DND-41 (cell line): ENCODE measurements at regions not wholly inside any gene's neighbourhood (a gene's known extent, or its start where the extent isn't known, plus 50 kb on each side); places are given as distances from the start of the nearest gene placed in this dataset.

Experiments used
- ATAC-seq: fragments of 200-7000 bp; cut with Tn5 transposase; 3 replicates; pipeline ENCODE4 v1.9.1; 2021; ENCODE audit warnings: low read depth; ENCODE audit not compliant: insufficient read depth
- DNase-seq: peaks from one replicate; pipeline ENCODE4 v3.0.0-alpha.2; 2020
- H2AFZ ChIP-seq: 2 replicates; pipeline ENCODE4 v1.6.0; 2012; ENCODE audit warnings: low read depth, low read length
- H3K27ac ChIP-seq: 2 replicates; pipeline ENCODE4 v1.5.1; 2012; ENCODE audit warnings: low read length, inconsistent platforms
- H3K27me3 ChIP-seq: fragments of 200-600 bp; sonication (generic); 2 replicates; pipeline ENCODE4 v1.6.0; 2012; ENCODE audit warnings: low read length, mild to moderate bottlenecking, inconsistent platforms; ENCODE audit not compliant: insufficient read depth, poor library complexity
- H3K36me3 ChIP-seq: 2 replicates; pipeline ENCODE4 v1.5.1; 2012; ENCODE audit warnings: low read length, inconsistent platforms; ENCODE audit not compliant: insufficient read depth
- H3K4me1 ChIP-seq: 2 replicates; pipeline ENCODE4 v1.5.1; 2012; ENCODE audit warnings: mild to moderate bottlenecking, low read length; ENCODE audit not compliant: insufficient read depth
- H3K4me2 ChIP-seq: 2 replicates; pipeline ENCODE4 v1.6.0; 2012; ENCODE audit warnings: mild to moderate bottlenecking, moderate library complexity, low read length, inconsistent platforms; ENCODE audit not compliant: insufficient read depth
- H3K4me3 ChIP-seq, 2 experiments: fragments of 200-600 bp in 1 of 2; shearing (Covaris generic) in 1 of 2; 2 replicates each; pipeline ENCODE4 v1.5.1; 2012 to 2016; ENCODE audit warnings: inconsistent platforms in 2 of 2, low read length in 2 of 2, mild to moderate bottlenecking in 2 of 2, low read depth in 1 of 2, moderate library complexity in 1 of 2
- H3K79me2 ChIP-seq: 2 replicates; pipeline ENCODE4 v1.6.0; 2012; ENCODE audit warnings: low read length, inconsistent platforms; ENCODE audit not compliant: insufficient read depth
- H3K9ac ChIP-seq: 2 replicates; pipeline ENCODE4 v1.6.0; 2012; ENCODE audit warnings: low read depth, mild to moderate bottlenecking, inconsistent platforms, low read length, moderate library complexity
- H3K9me3 ChIP-seq: 2 replicates; pipeline ENCODE4 v1.5.1; 2012; ENCODE audit warnings: low read length, moderate library complexity, mild to moderate bottlenecking, inconsistent platforms; ENCODE audit not compliant: insufficient read depth, severe bottlenecking
- H4K20me1 ChIP-seq: 2 replicates; pipeline ENCODE4 v1.6.0; 2012; ENCODE audit warnings: low read length; ENCODE audit not compliant: insufficient read depth
- EZH2 ChIP-seq: IDR thresholded peaks from 3 replicates; pipeline ENCODE4 v1.6.1; 2012; ENCODE audit warnings: borderline replicate concordance, low read depth, mild to moderate bottlenecking, moderate library complexity, low read length, inconsistent platforms; ENCODE audit not compliant: severe bottlenecking
- TF ChIP-seq, protein P1 (sequence below): IDR thresholded peaks from 2 replicates; pipeline ENCODE4 v1.5.1; 2012; ENCODE audit warnings: borderline replicate concordance, low read length, moderate library complexity, mild to moderate bottlenecking; ENCODE audit not compliant: poor library complexity, severe bottlenecking; ENCODE audit errors: extremely low read depth

- Histone ChIP-seq H3K4me1 (no peaks in the 10 kb centered on the region), H2AFZ (no peak overlapping the region), H3K9ac (no peak overlapping the region), H3K27ac (no peak overlapping the region), H3K4me3 (no peak overlapping the region), H3K36me3 (no peaks in the 10 kb centered on the region), H3K9me3 (no peaks in the 10 kb centered on the region), H3K27me3 (no peaks in the 10 kb centered on the region), H3K79me2 (no peaks in the 10 kb centered on the region), H4K20me1 (no peaks in the 10 kb centered on the region), H3K4me2 (no peak overlapping the region)
- no peak for DNase-seq
- no peak for TF ChIP-seq EZH2
- TF ChIP-seq, protein P1, sequence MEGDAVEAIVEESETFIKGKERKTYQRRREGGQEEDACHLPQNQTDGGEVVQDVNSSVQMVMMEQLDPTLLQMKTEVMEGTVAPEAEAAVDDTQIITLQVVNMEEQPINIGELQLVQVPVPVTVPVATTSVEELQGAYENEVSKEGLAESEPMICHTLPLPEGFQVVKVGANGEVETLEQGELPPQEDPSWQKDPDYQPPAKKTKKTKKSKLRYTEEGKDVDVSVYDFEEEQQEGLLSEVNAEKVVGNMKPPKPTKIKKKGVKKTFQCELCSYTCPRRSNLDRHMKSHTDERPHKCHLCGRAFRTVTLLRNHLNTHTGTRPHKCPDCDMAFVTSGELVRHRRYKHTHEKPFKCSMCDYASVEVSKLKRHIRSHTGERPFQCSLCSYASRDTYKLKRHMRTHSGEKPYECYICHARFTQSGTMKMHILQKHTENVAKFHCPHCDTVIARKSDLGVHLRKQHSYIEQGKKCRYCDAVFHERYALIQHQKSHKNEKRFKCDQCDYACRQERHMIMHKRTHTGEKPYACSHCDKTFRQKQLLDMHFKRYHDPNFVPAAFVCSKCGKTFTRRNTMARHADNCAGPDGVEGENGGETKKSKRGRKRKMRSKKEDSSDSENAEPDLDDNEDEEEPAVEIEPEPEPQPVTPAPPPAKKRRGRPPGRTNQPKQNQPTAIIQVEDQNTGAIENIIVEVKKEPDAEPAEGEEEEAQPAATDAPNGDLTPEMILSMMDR: no peak
- no peak for ATAC-seq
Observed at GRCh38 chr9:107898761-107899160, 409.2 kb upstream of the KLF4 start.

GRCh38 chr9:107896544-107896943 lies 407.0 kb upstream of the KLF4 start:
- Histone ChIP-seq H3K4me1 (no peaks in the 10 kb centered on the region), H3K4me2 (no peak overlapping the region), H4K20me1 (no peaks in the 10 kb centered on the region), H3K4me3 (no peak overlapping the region), H3K79me2 (no peaks in the 10 kb centered on the region), H2AFZ (no peak overlapping the region), H3K36me3 (no peaks in the 10 kb centered on the region), H3K9me3 (no peaks in the 10 kb centered on the region), H3K27ac (no peak overlapping the region), H3K27me3 (no peaks in the 10 kb centered on the region), H3K9ac (no peak overlapping the region)
- TF ChIP-seq, protein P1: no peak
- no peak for TF ChIP-seq EZH2
- ATAC-seq (no peak), DNase-seq (no peak)

DNA sequence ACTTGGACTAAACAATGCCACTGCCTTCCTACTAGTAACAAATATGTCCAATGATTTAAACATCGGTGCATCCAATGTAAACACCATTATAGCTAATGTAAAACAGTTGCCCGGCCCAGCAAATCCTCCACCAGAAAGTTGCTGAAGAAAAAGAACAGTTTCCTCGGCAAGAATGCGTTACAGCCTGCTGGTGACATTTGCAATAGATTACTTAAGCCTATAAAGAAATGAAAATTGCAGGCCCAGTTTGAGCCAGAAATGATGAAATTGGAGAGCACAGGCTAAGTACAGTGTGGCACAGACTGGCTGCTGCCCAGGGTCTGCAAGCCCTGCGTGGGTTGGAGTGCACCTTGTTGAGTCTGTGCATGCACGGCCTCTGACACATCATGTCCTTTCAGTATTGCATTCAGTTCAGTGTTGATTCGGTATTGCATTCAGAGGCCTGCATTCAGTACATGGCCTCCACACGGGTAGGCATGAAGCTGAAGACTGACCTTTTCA lies 406.0 kb upstream of the KLF4 start:
- Histone ChIP-seq H3K4me1 (no peaks in the 10 kb centered on the region), H3K27ac (no peak overlapping the region), H2AFZ (no peak overlapping the region), H3K9me3 (no peaks in the 10 kb centered on the region), H3K4me3 (no peak overlapping the region), H3K27me3 (no peaks in the 10 kb centered on the region), H3K4me2 (no peak overlapping the region), H4K20me1 (no peaks in the 10 kb centered on the region), H3K79me2 (no peaks in the 10 kb centered on the region), H3K36me3 (no peaks in the 10 kb centered on the region), H3K9ac (no peak overlapping the region)
- no peak for DNase-seq
- TF ChIP-seq, protein P1: no peak
- TF ChIP-seq EZH2: no peak
- no peak for ATAC-seq
